ENCODE measurements at regions not wholly inside any gene's neighbourhood (a gene's known extent, or its start where the extent isn't known, plus 50 kb on each side); places are given as distances from the start of the nearest gene placed in this dataset.

DNA sequence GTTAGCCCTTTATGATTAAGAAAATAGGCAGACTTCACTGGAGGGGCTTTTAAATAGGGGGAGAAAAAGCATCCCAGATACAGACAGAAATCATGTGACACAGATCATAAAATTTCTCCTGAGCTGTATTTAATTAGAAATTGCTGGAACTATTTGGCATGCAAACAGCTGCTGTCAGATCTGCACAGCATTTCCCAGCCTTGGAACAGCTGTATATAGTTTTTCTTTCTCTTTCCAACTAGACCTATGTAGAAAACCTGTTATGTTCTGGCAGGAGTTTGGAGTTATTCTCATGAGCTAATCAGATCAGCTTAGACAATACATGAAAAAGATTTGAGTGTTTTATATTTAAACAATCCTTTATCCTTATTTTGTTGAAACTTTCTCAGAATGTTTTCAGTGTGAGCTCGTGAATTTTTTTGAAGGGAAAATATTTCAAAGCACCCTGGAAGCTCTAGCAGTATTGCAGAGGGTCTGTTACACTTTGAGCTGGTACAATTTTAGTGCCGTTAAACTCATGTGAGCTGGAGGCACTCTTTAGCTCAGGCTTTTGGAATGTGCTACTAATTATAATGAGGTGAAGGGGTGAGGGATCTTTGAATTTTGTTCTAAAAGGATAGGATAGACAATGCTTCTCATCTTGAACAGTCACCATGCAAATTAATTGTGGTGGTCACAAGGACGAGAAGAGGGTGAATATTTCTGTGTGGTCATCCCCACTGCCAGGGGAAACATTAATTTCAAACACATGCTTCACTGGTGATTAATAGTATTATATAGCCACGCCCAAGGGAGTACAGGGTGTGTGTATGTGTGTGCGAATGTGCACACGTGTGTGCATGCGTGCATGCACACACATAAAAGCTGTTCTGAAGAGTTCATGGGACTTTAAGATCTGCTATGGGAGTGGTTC is 239.4 kb upstream of the FBXL7 start:
- POLR2A ChIA-PET, result no interaction called here

More for the DNA sequence above, 239.4 kb upstream of the FBXL7 start:
- Histone ChIP-seq H3K36me3 (replicated peaks in 1 of 2; ENCODE audit: control extremely low read depth in 1 of 2, control insufficient read depth in 1 of 2, extremely low read depth in 1 of 2, insufficient read depth in 2 of 2, low read length in 1 of 2) (no peaks in the 10 kb centered on the region), H3K79me2 (ENCODE audit: control insufficient read depth, insufficient read depth, low read length) (no peaks in the 10 kb centered on the region), H3K4me1 (ENCODE audit: control insufficient read depth in 2 of 2, insufficient read depth in 2 of 2, low read length in 2 of 2) (no peaks in the 10 kb centered on the region), H3K4me2 (replicated peaks; ENCODE audit: low read depth, low read length, poor library complexity, severe bottlenecking) (no peak overlapping the region), H3K4me3 (ENCODE audit: control extremely low read depth in 1 of 5, extremely low read depth in 1 of 5, insufficient read depth in 1 of 5, low read depth in 2 of 5, low read length in 4 of 5) (no peak overlapping the region), H2AFZ (ENCODE audit: insufficient read depth, low read depth, low read length, poor library complexity, severe bottlenecking) (no peak overlapping the region), H3K9ac (ENCODE audit: low read length) (no peak overlapping the region), H3K9me3 (ENCODE audit: control extremely low read depth in 1 of 3, control insufficient read depth in 2 of 3, insufficient read depth in 1 of 3, low read length in 2 of 3) (peaks cover 0 to 3% (median 0%) of the 10 kb centered on the region in 3 donors), H3K27me3 (replicated peaks in 1 of 4; ENCODE audit: control extremely low read depth in 1 of 4, control insufficient read depth in 3 of 4, insufficient read depth in 4 of 4, low read length in 3 of 4) (no peaks in the 10 kb centered on the region), H4K20me1 (ENCODE audit: control insufficient read depth, insufficient read depth, low read length, poor library complexity, severe bottlenecking) (no peaks in the 10 kb centered on the region), H3K27ac (ENCODE audit: low read length in 2 of 2) (no peak overlapping the region)
- TF ChIP-seq EZH2 (IDR thresholded peaks at IDR 0.05; ENCODE audit: borderline replicate concordance, insufficient read depth, low read depth, low read length, poor library complexity, severe bottlenecking) (no peak), CTCF (IDR thresholded peaks at IDR 0.05) (no peak)
- H3K27me3 Mint-ChIP-seq, result no peaks in the 10 kb centered on the region
- no peak overlapping the region for H3K27ac Mint-ChIP-seq
- DNase-seq, result no peak
- intact Hi-C loops (cut with micrococcal nuclease), result no loop called here
- no peaks in the 10 kb centered on the region for H3K4me1 Mint-ChIP-seq
- H3K4me3 Mint-ChIP-seq, result no peak overlapping the region
- CTCF ChIA-PET, result no interaction called here
- no peak for ATAC-seq (ENCODE audit: low read depth)
- H3K9me3 Mint-ChIP-seq (ENCODE audit: insufficient read depth), result no peaks in the 10 kb centered on the region
- 85% methylated on average over 5 of the region's 7 CpGs for WGBS (ENCODE audit: insufficient coverage)

Data from B cell (primary cell).